IMR-90 (cell line): ENCODE measurements at regions not wholly inside any gene's neighbourhood (a gene's known extent, or its start where the extent isn't known, plus 50 kb on each side); places are given as distances from the start of the nearest gene placed in this dataset.

ENCODE experiments used
- ATAC-seq: fragments of 200-7000 bp; cut with Tn5 transposase; 2 replicates; pipeline ENCODE4 v1.9.1; 2020; ENCODE audit warnings: low read depth, mild to moderate bottlenecking, moderate library complexity
- BruUV-seq: library from RNA; stranded (reverse); fragments of 400-500 nt; replicated peaks from 2 replicates; lab custom pipeline; 2021; lab: Mats Ljungman, UMichigan
- CTCF ChIA-PET: fragments of 300-600 bp; formaldehyde crosslinking; extraction: SDS; loops from one replicate; lab custom pipeline; 2021; ENCODE audit warnings: antibody characterized with exemption; lab: Yijun Ruan, JAX
- POLR2A ChIA-PET: fragments of 300-600 bp; sonication (Branson Sonifier 250); formaldehyde crosslinking; loops from one replicate; lab custom pipeline; 2022; ENCODE audit warnings: antibody characterized with exemption; ENCODE audit not compliant: unreplicated experiment; lab: Charles Lee
- DNase-seq: peaks from one replicate; pipeline ENCODE4 v3.0.0; 2013
- H2AFZ ChIP-seq: replicated peaks from 2 replicates; pipeline ENCODE3; 2013; ENCODE audit warnings: low read length, mild to moderate bottlenecking; ENCODE audit not compliant: poor library complexity
- H2AK5ac ChIP-seq: 2 replicates; pipeline ENCODE4 v1.6.1; 2013; ENCODE audit warnings: low read depth, low read length, inconsistent platforms
- H2AK9ac ChIP-seq: replicated peaks from 2 replicates; pipeline ENCODE3; 2013; ENCODE audit warnings: mild to moderate bottlenecking, low read depth, low read length, moderate library complexity; ENCODE audit not compliant: poor library complexity
- H2BK120ac ChIP-seq: 2 replicates; pipeline ENCODE4 v1.6.1; 2013; ENCODE audit warnings: low read depth, low read length, inconsistent platforms
- H2BK15ac ChIP-seq: 3 replicates; pipeline ENCODE4 v1.6.1; 2013; ENCODE audit warnings: low read depth, low read length, inconsistent platforms
- H2BK20ac ChIP-seq: 2 replicates; pipeline ENCODE4 v1.6.1; 2013; ENCODE audit warnings: low read depth, mild to moderate bottlenecking, inconsistent platforms, low read length, moderate library complexity
- H2BK5ac ChIP-seq: 2 replicates; pipeline ENCODE4 v1.6.1; 2013; ENCODE audit warnings: mild to moderate bottlenecking, low read depth, low read length, inconsistent platforms; ENCODE audit not compliant: poor library complexity, severe bottlenecking
- H3K14ac ChIP-seq: replicated peaks from 2 replicates; pipeline ENCODE4 v1.6.1; 2013; ENCODE audit warnings: low read depth, low read length, inconsistent platforms
- H3K18ac ChIP-seq: 2 replicates; pipeline ENCODE4 v1.6.1; 2013; ENCODE audit warnings: low read depth, low read length, control low read depth
- H3K23ac ChIP-seq: 2 replicates; pipeline ENCODE4 v1.6.1; 2013; ENCODE audit warnings: low read depth, low read length, inconsistent platforms
- H3K27ac ChIP-seq: 2 replicates; pipeline ENCODE4 v1.5.1; 2013; ENCODE audit warnings: mild to moderate bottlenecking, control low read depth, low read length; ENCODE audit not compliant: insufficient read depth
- H3K27me3 ChIP-seq: 2 replicates; pipeline ENCODE4 v1.6.1; 2013; ENCODE audit warnings: low read length; ENCODE audit not compliant: control insufficient read depth, insufficient read depth
- H3K36me3 ChIP-seq: 2 replicates; pipeline ENCODE4 v1.6.1; 2013; ENCODE audit warnings: low read length, mixed read lengths; ENCODE audit not compliant: control insufficient read depth, insufficient read depth
- H3K4ac ChIP-seq: 2 replicates; pipeline ENCODE4 v1.6.1; 2013; ENCODE audit warnings: low read depth, low read length, inconsistent platforms
- H3K4me1 ChIP-seq: 2 replicates; pipeline ENCODE4 v1.6.1; 2013; ENCODE audit warnings: low read length, mixed read lengths; ENCODE audit not compliant: control insufficient read depth, insufficient read depth
- H3K4me2 ChIP-seq: 2 replicates; pipeline ENCODE4 v1.6.1; 2013; ENCODE audit warnings: low read depth, mild to moderate bottlenecking, control low read depth, low read length, moderate library complexity
- H3K4me3 ChIP-seq: 2 replicates; pipeline ENCODE4 v1.5.1; 2013; ENCODE audit warnings: low read depth, mild to moderate bottlenecking, control low read depth, low read length, moderate library complexity; ENCODE audit not compliant: insufficient read depth
- H3K56ac ChIP-seq: 2 replicates; pipeline ENCODE4 v1.6.1; 2013; ENCODE audit warnings: low read length, inconsistent platforms; ENCODE audit not compliant: insufficient read depth; ENCODE audit errors: extremely low read depth
- H3K79me1 ChIP-seq, 2 experiments: 2 replicates each; pipeline ENCODE4 v1.6.1; 2013; ENCODE audit warnings: low read length in 2 of 2, inconsistent platforms in 1 of 2, low read depth in 1 of 2
- H3K9ac ChIP-seq: 2 replicates; pipeline ENCODE4 v1.6.1; 2013; ENCODE audit warnings: low read depth, low read length, control low read depth
- H3K9me1 ChIP-seq: 2 replicates; pipeline ENCODE4 v1.6.1; 2013; ENCODE audit warnings: low read length, inconsistent platforms; ENCODE audit not compliant: insufficient read depth
- H3K9me3 ChIP-seq: 2 replicates; pipeline ENCODE4 v1.6.1; 2013; ENCODE audit warnings: low read length; ENCODE audit not compliant: control insufficient read depth, insufficient read depth
- H4K20me1 ChIP-seq: 2 replicates; pipeline ENCODE4 v1.6.1; 2013; ENCODE audit warnings: low read length, inconsistent platforms; ENCODE audit not compliant: insufficient read depth
- H4K5ac ChIP-seq: 2 replicates; pipeline ENCODE4 v1.6.1; 2013; ENCODE audit warnings: mild to moderate bottlenecking, low read depth, low read length, control low read depth
- H4K8ac ChIP-seq, 2 experiments: 2 replicates each; pipeline ENCODE4 v1.6.1; 2013; ENCODE audit warnings: low read depth in 2 of 2, low read length in 2 of 2, control low read depth in 1 of 2, inconsistent platforms in 1 of 2
- H4K91ac ChIP-seq: 2 replicates; pipeline ENCODE4 v1.6.1; 2013; ENCODE audit warnings: low read depth, low read length, inconsistent platforms; ENCODE audit not compliant: insufficient read depth
- BHLHE40 ChIP-seq: fragments of 150-350 bp; IDR thresholded peaks from 2 replicates; pipeline ENCODE4 v1.6.1; 2016; ENCODE audit warnings: mild to moderate bottlenecking, low read depth, low read length
- CHD1 ChIP-seq: IDR thresholded peaks from 2 replicates; pipeline ENCODE4 v1.6.1; 2012; ENCODE audit warnings: low read depth, low read length, improper control_type of control experiment
- CTCF ChIP-seq: conservative IDR thresholded peaks from 2 replicates; pipeline ENCODE4 v1.5.1; 2012; ENCODE audit warnings: mild to moderate bottlenecking, low read depth, low read length, improper control_type of control experiment
- POLR2A ChIP-seq: IDR thresholded peaks from 2 replicates; pipeline ENCODE4 v1.6.1; 2012; ENCODE audit warnings: mild to moderate bottlenecking, low read depth, low read length
- RAD21 ChIP-seq: IDR thresholded peaks from 2 replicates; pipeline ENCODE4 v1.6.1; 2012; ENCODE audit warnings: low read length, improper control_type of control experiment
- SMC3 ChIP-seq: fragments of 150-350 bp; IDR thresholded peaks from 2 replicates; pipeline ENCODE4 v1.6.1; 2016; ENCODE audit warnings: low read depth, mild to moderate bottlenecking, antibody characterized with exemption, low read length, moderate library complexity
- WGBS, 2 experiments: methylation state at CpG; one replicate each; pipeline versions ENCODE4 v1.1.5 to v1.1.7; 2013; ENCODE audit warnings: missing lambda C conversion rate in 2 of 2; ENCODE audit not compliant: insufficient read length in 1 of 2; ENCODE audit errors: extremely low coverage in 2 of 2; 5-methylcytosine and 5-hydroxymethylcytosine counted together
- dilution Hi-C: fragments of 300-500 bp; cut with HindIII; formaldehyde crosslinking; loops from one replicate; pipeline ENCODE4 v1.14.3; 2018; ENCODE audit warnings: low sequenced_read_pairs; ENCODE audit not compliant: unreplicated experiment
- in situ Hi-C: fragments of 300-500 bp; cut with MboI; formaldehyde crosslinking; loops from 3 replicates; pipeline ENCODE4 v1.14.3; 2019; ENCODE audit warnings: low sequenced_read_pairs, inconsistent platforms, mixed read lengths
- intact Hi-C: fragments of 100-400 bp; cut with micrococcal nuclease; formaldehyde crosslinking; loops from 2 replicates; pipeline ENCODE4 v1.10.0; 2022

GRCh38 chr9:92223758-92224157 lies 69.7 kb downstream of the IARS1 start:
- Histone ChIP-seq H3K14ac (no peak overlapping the region), H4K91ac (no peak overlapping the region; the same call in 1 of the 2 replicates), H3K9me3 (peaks cover 2% of the 10 kb centered on the region; the same call in 1 of the 2 replicates), H3K23ac (no peak overlapping the region), H3K9me1 (peaks cover 7% of the 10 kb centered on the region), H2AK9ac (no peak overlapping the region), H3K9ac (no peak overlapping the region), H2AFZ (no peak overlapping the region), H3K27ac (no peak overlapping the region), H3K79me1 (peaks cover 30 to 37% of the 10 kb centered on the region in 2 experiments), H4K5ac (no peak overlapping the region), H3K4me1 (no peaks in the 10 kb centered on the region), H2AK5ac (no peak overlapping the region), H2BK15ac (no peak overlapping the region), H3K4ac (no peak overlapping the region), H4K8ac (peak overlapping the region in 1 of 2 experiments; percentile 57; a peak in 3 of 4 replicates), H3K56ac (no peak overlapping the region; the same call in 1 of the 2 replicates), H2BK5ac (no peak overlapping the region), H3K4me3 (no peak overlapping the region), H2BK120ac (no peak overlapping the region), H3K36me3 (peaks cover 57% of the 10 kb centered on the region), H3K4me2 (no peak overlapping the region), H4K20me1 (no peaks in the 10 kb centered on the region), H3K27me3 (no peaks in the 10 kb centered on the region), H3K18ac (no peak overlapping the region), H2BK20ac (no peak overlapping the region)
- no peak for TF ChIP-seq POLR2A
- no peak for TF ChIP-seq CTCF
- no peak for TF ChIP-seq CHD1
- TF ChIP-seq SMC3: no peak
- TF ChIP-seq RAD21: no peak
- no peak for TF ChIP-seq BHLHE40
- intact Hi-C loops: no loop called here
- ATAC-seq: no peak
- dilution Hi-C loops: no loop called here
- no peak for DNase-seq
- ChIA-PET POLR2A (no interaction called here), CTCF (no interaction called here)
- BruUV-seq: no TSS peak
- no CpG with 5 or more reads among the region's 2 CpGs for WGBS, 2 experiments
- in situ Hi-C loops: no loop called here
